ENCODE measurements at regions not wholly inside any gene's neighbourhood (a gene's known extent, or its start where the extent isn't known, plus 50 kb on each side); places are given as distances from the start of the nearest gene placed in this dataset.
A peak's percentile ranks its signal among the peaks of the same experiment; 100 is the strongest.

- no peak for DNase-seq (ENCODE audit: missing footprints)
- intact Hi-C loops (cut with DNase I), result no loop called here
These were observed 251.2 kb upstream of the PPP2R2D start for GRCh38 chr10:131649617-131650016.

GRCh38 chr10:131650169-131650705 is 250.6 kb upstream of the PPP2R2D start:
- DNase-seq (ENCODE audit: missing footprints), result no peak
- peak; percentile 23 for ATAC-seq
- intact Hi-C loops (cut with DNase I), result no loop called here

More at GRCh38 chr10:131649617-131650016, 251.2 kb upstream of the PPP2R2D start:
- no peak for ATAC-seq

- no peak for DNase-seq (ENCODE audit: missing footprints)
- no peak for ATAC-seq
- intact Hi-C loops (cut with DNase I), result no loop called here
These were observed 249.8 kb upstream of the PPP2R2D start for GRCh38 chr10:131650771-131651673.

GRCh38 chr10:131651674-131652437 is 249.0 kb upstream of the PPP2R2D start:
- ATAC-seq, result no peak
- intact Hi-C loops (cut with DNase I), result no loop called here
- no peak for DNase-seq (ENCODE audit: missing footprints)

GRCh38 chr10:131652438-131653139 is 248.2 kb upstream of the PPP2R2D start:
- DNase-seq (ENCODE audit: missing footprints), result no peak
- intact Hi-C loops (cut with DNase I), result no loop called here

GRCh38 chr10:131653140-131653539 is 247.7 kb upstream of the PPP2R2D start:
- no peak for DNase-seq (ENCODE audit: missing footprints)
- ATAC-seq, result no peak
- intact Hi-C loops (cut with DNase I), result no loop called here

More at GRCh38 chr10:131652438-131653139, 248.2 kb upstream of the PPP2R2D start:
- no peak for ATAC-seq

GRCh38 chr10:131653554-131654470 is 247.0 kb upstream of the PPP2R2D start:
- DNase-seq (ENCODE audit: missing footprints) (no peak), ATAC-seq (no peak)
- intact Hi-C loops (cut with DNase I), result no loop called here

GRCh38 chr10:131654471-131655087 is 246.2 kb upstream of the PPP2R2D start:
- DNase-seq (ENCODE audit: missing footprints) (no peak), ATAC-seq (no peak)
- intact Hi-C loops (cut with DNase I), result no loop called here

- ATAC-seq (no peak), DNase-seq (ENCODE audit: missing footprints) (no peak)
- intact Hi-C loops (cut with DNase I), result no loop called here
These were observed 245.5 kb upstream of the PPP2R2D start for GRCh38 chr10:131655101-131655849.

- intact Hi-C loops (cut with DNase I), result no loop called here
- ATAC-seq (no peak), DNase-seq (ENCODE audit: missing footprints) (no peak)
These were observed 244.8 kb upstream of the PPP2R2D start for GRCh38 chr10:131656009-131656408.

GRCh38 chr10:131656431-131656841 is 244.4 kb upstream of the PPP2R2D start:
- no peak for ATAC-seq
- intact Hi-C loops (cut with DNase I), result no loop called here
- no peak for DNase-seq (ENCODE audit: missing footprints)

GRCh38 chr10:131657318-131657984 is 243.4 kb upstream of the PPP2R2D start:
- DNase-seq (ENCODE audit: missing footprints) (peak; percentile 71), ATAC-seq (no peak)
- intact Hi-C loops (cut with DNase I), result no loop called here

GRCh38 chr10:131657985-131658330 is 242.8 kb upstream of the PPP2R2D start:
- intact Hi-C loops (cut with DNase I), result no loop called here
- DNase-seq (ENCODE audit: missing footprints) (no peak), ATAC-seq (no peak)

- DNase-seq (ENCODE audit: missing footprints) (no peak), ATAC-seq (no peak)
- intact Hi-C loops (cut with DNase I), result no loop called here
These were observed 242.2 kb upstream of the PPP2R2D start for GRCh38 chr10:131658476-131659110.

GRCh38 chr10:131660427-131660826 is 240.4 kb upstream of the PPP2R2D start:
- ATAC-seq (no peak), DNase-seq (ENCODE audit: missing footprints) (no peak)
- intact Hi-C loops (cut with DNase I), result no loop called here

- no peak for ATAC-seq
- no peak for DNase-seq (ENCODE audit: missing footprints)
- intact Hi-C loops (cut with DNase I), result no loop called here
These were observed 238.0 kb upstream of the PPP2R2D start for GRCh38 chr10:131662851-131663250.
